BE2C (cell line): ENCODE measurements at regions not wholly inside any gene's neighbourhood (a gene's known extent, or its start where the extent isn't known, plus 50 kb on each side); places are given as distances from the start of the nearest gene placed in this dataset.

Source experiments
- DNase-seq: peaks from one replicate; pipeline ENCODE4 v3.0.0-alpha.2; 2020
- H3K27me3 ChIP-seq: fragments of 250-450 bp; sonication (Bioruptor Pico); 2 replicates; pipeline ENCODE4 v1.5.1; 2020; ENCODE audit warnings: mild to moderate bottlenecking
- H3K36me3 ChIP-seq: fragments of 250-450 bp; sonication (Bioruptor Pico); 2 replicates; pipeline ENCODE4 v1.5.1; 2020; ENCODE audit warnings: mild to moderate bottlenecking
- H3K4me1 ChIP-seq: fragments of 250-450 bp; sonication (Bioruptor Pico); 2 replicates; pipeline ENCODE4 v1.5.1; 2020
- H3K4me3 ChIP-seq: 2 replicates; pipeline ENCODE4 v1.5.1; 2011; ENCODE audit warnings: low read depth, low read length
- H3K9me3 ChIP-seq: fragments of 250-450 bp; sonication (Bioruptor Pico); 2 replicates; pipeline ENCODE4 v1.5.1; 2020
- CTCF ChIP-seq: IDR thresholded peaks from 2 replicates; pipeline ENCODE4 v1.5.1; 2012; ENCODE audit warnings: mild to moderate bottlenecking, low read depth, low read length

DNA sequence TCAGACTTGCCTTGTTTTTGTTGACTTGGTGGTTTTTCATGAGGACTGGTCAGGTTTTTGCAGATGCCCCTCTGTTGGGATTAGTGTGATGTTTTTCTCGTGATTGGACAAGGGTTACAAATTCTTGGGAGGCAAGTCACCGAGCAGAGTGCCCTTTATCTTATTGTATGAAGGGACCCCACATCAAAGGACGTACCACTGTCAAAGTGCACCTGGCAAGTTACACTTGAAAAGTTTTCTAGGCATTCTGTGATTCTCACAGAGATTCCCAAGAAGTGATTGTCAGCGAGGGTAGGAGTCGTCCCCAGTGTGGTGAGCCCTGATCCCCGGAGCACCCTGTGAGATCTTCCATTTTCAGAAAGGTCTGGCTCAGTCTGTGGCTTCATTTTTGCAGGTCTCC lies 110.1 kb downstream of the POLR2M start:
- Histone ChIP-seq H3K4me3 (no peak overlapping the region), H3K36me3 (no peaks in the 10 kb centered on the region), H3K27me3 (no peaks in the 10 kb centered on the region), H3K4me1 (no peaks in the 10 kb centered on the region; the same call in 1 of the 2 replicates), H3K9me3 (no peaks in the 10 kb centered on the region)
- TF ChIP-seq CTCF = no peak
- no peak for DNase-seq

DNA sequence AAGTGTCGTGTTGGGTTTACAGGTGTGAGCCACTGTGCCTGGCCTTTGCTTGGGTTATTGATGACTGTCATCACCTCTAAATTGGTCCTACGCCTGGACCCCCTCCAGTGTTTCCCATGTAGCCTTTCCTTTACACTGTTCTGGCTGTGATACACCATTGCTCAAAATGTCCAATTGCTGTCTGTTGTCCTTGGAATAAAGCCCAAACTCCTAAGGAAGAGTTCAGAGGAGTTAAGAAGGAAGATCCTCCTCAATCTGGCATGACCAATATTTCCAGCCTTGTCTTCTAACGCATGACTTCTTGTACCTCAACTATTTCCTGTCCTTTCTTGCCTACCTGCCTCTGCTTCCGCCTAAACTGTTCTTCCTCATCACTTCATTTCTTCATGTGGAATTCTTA lies 113.1 kb downstream of the POLR2M start:
- TF ChIP-seq CTCF = no peak
- H3K9me3 ChIP-seq = no peaks in the 10 kb centered on the region

GRCh38 chr15:57820119-57820518 lies 113.6 kb downstream of the POLR2M start:
- no peak for TF ChIP-seq CTCF
- no peaks in the 10 kb centered on the region for H3K4me1 ChIP-seq
- DNase-seq = no peak
- no peak overlapping the region for H3K4me3 ChIP-seq
- no peaks in the 10 kb centered on the region for H3K9me3 ChIP-seq
- H3K27me3 ChIP-seq = no peaks in the 10 kb centered on the region
- no peaks in the 10 kb centered on the region for H3K36me3 ChIP-seq

More for the DNA sequence above, 113.1 kb downstream of the POLR2M start:
- H3K4me1 ChIP-seq = no peaks in the 10 kb centered on the region
- H3K36me3 ChIP-seq = no peaks in the 10 kb centered on the region
- DNase-seq = no peak
- H3K4me3 ChIP-seq = no peak overlapping the region
- H3K27me3 ChIP-seq = no peaks in the 10 kb centered on the region

GRCh38 chr15:57821826-57822225 lies 115.3 kb downstream of the POLR2M start:
- no peak overlapping the region for H3K4me3 ChIP-seq
- no peak for TF ChIP-seq CTCF
- H3K4me1 ChIP-seq = no peaks in the 10 kb centered on the region
- no peaks in the 10 kb centered on the region for H3K36me3 ChIP-seq
- no peak for DNase-seq
- H3K9me3 ChIP-seq = no peaks in the 10 kb centered on the region
- H3K27me3 ChIP-seq = no peaks in the 10 kb centered on the region

DNA sequence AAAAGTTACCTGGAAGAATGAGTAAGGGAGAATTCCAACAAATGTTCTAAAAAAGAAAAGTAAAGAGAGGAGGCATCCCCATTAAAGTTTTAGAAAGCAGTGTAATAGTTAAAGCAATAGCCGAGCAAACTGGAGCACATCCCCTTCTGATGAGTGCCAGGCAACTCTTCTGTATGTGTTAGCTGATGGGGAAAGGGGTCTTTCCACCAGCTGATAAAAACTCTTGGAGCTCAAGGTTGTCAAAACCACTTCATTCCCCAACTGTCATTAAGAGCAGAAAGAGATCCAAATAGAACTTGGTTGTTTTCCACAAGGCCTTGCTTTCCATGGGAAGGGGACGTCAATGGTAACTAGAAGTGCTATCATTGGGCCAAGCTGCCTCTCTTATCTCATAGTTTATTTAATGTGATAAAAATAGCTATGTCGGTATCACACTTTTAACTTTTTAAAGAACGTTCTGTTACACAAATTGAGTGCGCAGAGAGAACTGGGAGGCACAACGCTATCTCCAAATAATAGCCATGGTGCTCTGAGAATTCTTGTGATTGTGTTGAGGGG lies 116.9 kb downstream of the POLR2M start:
- H3K9me3 ChIP-seq = no peaks in the 10 kb centered on the region
- no peaks in the 10 kb centered on the region for H3K4me1 ChIP-seq
- no peaks in the 10 kb centered on the region for H3K27me3 ChIP-seq
- H3K4me3 ChIP-seq = no peak overlapping the region
- TF ChIP-seq CTCF = no peak
- no peaks in the 10 kb centered on the region for H3K36me3 ChIP-seq
- DNase-seq = no peak

- Histone ChIP-seq H3K4me1 (no peaks in the 10 kb centered on the region), H3K9me3 (no peaks in the 10 kb centered on the region), H3K36me3 (no peaks in the 10 kb centered on the region), H3K27me3 (no peaks in the 10 kb centered on the region), H3K4me3 (no peak overlapping the region)
- DNase-seq = no peak
- TF ChIP-seq CTCF = no peak
Measured at GRCh38 chr15:57824186-57824585, 117.7 kb downstream of the POLR2M start.
